ENCODE measurements at regions not wholly inside any gene's neighbourhood (a gene's known extent, or its start where the extent isn't known, plus 50 kb on each side); places are given as distances from the start of the nearest gene placed in this dataset.

- TF ChIP-seq CTCF (IDR thresholded peaks at IDR 0.05) (no peak), POLR2A (IDR thresholded peaks at IDR 0.05) (no peak)
Observed at GRCh38 chrX:40374486-40374885, 206.3 kb upstream of the ATP6AP2 start.

Measured in uterus (tissue), 2 donors.